Astrocyte of the spinal cord (primary cell): ENCODE measurements at regions not wholly inside any gene's neighbourhood (a gene's known extent, or its start where the extent isn't known, plus 50 kb on each side); places are given as distances from the start of the nearest gene placed in this dataset.
A peak's percentile ranks its signal among the peaks of the same experiment; 100 is the strongest.

ENCODE experiments used
- DNase-seq: peaks from one replicate; pipeline ENCODE4 v3.0.0; 2011; ENCODE audit warnings: low read depth, low spot score
- H3K4me3 ChIP-seq: 2 replicates; pipeline ENCODE4 v1.5.1; 2011; ENCODE audit warnings: low read depth, mild to moderate bottlenecking, low read length, moderate library complexity
- CTCF ChIP-seq: IDR thresholded peaks from 2 replicates; pipeline ENCODE4 v1.5.1; 2012; ENCODE audit warnings: low read depth, mild to moderate bottlenecking, low read length, inconsistent platforms
- in situ Hi-C: cut with HindIII; loops from 2 replicates; pipeline ENCODE4 v1.10.0; 2017; ENCODE audit warnings: low sequenced_read_pairs

- in situ Hi-C loops, result loop anchor here (25.0 kb wide), 1 partner anchor 318 kb away; no protein-coding TSS in a partner anchor
- no peak overlapping the region for H3K4me3 ChIP-seq
- DNase-seq, result peak; percentile 39
- no peak for TF ChIP-seq CTCF
These were observed 159.1 kb upstream of the EEPD1 start for GRCh38 chr7:35993676-35994606.

- in situ Hi-C loops, result loop anchor here (25.0 kb wide), 1 partner anchor 317 kb away; no protein-coding TSS in a partner anchor
- DNase-seq, result no peak
- no peak overlapping the region for H3K4me3 ChIP-seq
- TF ChIP-seq CTCF, result no peak
These were observed 157.7 kb upstream of the EEPD1 start for GRCh38 chr7:35995334-35995733.

- no peak for TF ChIP-seq CTCF
- H3K4me3 ChIP-seq, result no peak overlapping the region
- DNase-seq, result no peak
- in situ Hi-C loops, result loop anchor here (25.0 kb wide), 1 partner anchor 314 kb away; no protein-coding TSS in a partner anchor
These were observed 154.6 kb upstream of the EEPD1 start for GRCh38 chr7:35998481-35998880.

GRCh38 chr7:36001546-36001945 lies 151.5 kb upstream of the EEPD1 start:
- DNase-seq, result peak; percentile 48
- H3K4me3 ChIP-seq, result no peak overlapping the region
- no peak for TF ChIP-seq CTCF
- in situ Hi-C loops, result no loop called here

GRCh38 chr7:36002900-36003299 lies 150.2 kb upstream of the EEPD1 start:
- in situ Hi-C loops, result no loop called here
- no peak for TF ChIP-seq CTCF
- no peak for DNase-seq
- no peak overlapping the region for H3K4me3 ChIP-seq

GRCh38 chr7:36003343-36003742 lies 149.7 kb upstream of the EEPD1 start:
- TF ChIP-seq CTCF, result no peak
- in situ Hi-C loops, result no loop called here
- no peak overlapping the region for H3K4me3 ChIP-seq
- DNase-seq, result no peak
